ENCODE measurements at regions not wholly inside any gene's neighbourhood (a gene's known extent, or its start where the extent isn't known, plus 50 kb on each side); places are given as distances from the start of the nearest gene placed in this dataset.

DNA sequence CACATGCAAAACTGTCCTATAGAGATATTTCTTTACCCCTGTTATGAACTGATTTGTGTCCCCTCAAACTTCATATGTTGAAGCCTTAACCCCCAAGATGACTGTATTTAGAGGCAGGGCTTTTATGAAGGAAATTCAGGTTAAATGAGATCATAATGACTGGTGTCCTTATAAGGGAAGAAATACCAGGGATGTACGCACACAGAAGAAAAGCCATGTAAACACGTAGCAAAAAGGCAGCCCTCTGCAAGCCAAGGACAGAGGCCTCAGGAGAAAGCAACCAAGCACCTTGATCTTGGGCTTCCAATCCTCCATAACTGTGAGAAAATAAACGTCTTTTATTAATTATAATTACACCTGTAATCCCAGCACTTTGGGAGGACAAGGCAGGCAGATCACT, 101.3 kb upstream of the NDUFV2 start:
- H3K36me3 ChIP-seq (ENCODE audit: control insufficient read depth in 2 of 2, extremely low read depth in 1 of 2, insufficient read depth in 2 of 2, low read length in 2 of 2): no peaks in the 10 kb centered on the region
- H3K4me2 ChIP-seq (ENCODE audit: insufficient read depth, low read length): no peak overlapping the region
- intact Hi-C loops (cut with micrococcal nuclease) (no loop called here), dilution Hi-C loops (cut with MboI; ENCODE audit: extremely low pct_ligation_motif_present, low sequenced_read_pairs) (no loop called here)
- peaks cover 10% of the 10 kb centered on the region for H3K4me1 ChIP-seq (ENCODE audit: control insufficient read depth, extremely low read depth, insufficient read depth, low read length)
- TF ChIP-seq JUN (IDR thresholded peaks at IDR 0.05; ENCODE audit: borderline replicate concordance, insufficient read depth, insufficient read length, low read depth) (no peak), POLR2AphosphoS5 (IDR thresholded peaks at IDR 0.05; ENCODE audit: insufficient read depth, low read depth, low read length) (no peak), MAX (IDR thresholded peaks at IDR 0.05; ENCODE audit: insufficient read depth, insufficient read length) (no peak), MYC (IDR thresholded peaks at IDR 0.05; ENCODE audit: low read depth, low read length) (no peak), POLR2A (IDR thresholded peaks at IDR 0.05; ENCODE audit: low read depth, low read length) (no peak), EZH2 (IDR thresholded peaks at IDR 0.05; ENCODE audit: borderline replicate concordance, low read depth, low read length, severe bottlenecking) (no peak), FOS (IDR thresholded peaks at IDR 0.05; ENCODE audit: borderline replicate concordance, insufficient read depth, low read length) (no peak)
- TF ChIP-seq, protein P1, sequence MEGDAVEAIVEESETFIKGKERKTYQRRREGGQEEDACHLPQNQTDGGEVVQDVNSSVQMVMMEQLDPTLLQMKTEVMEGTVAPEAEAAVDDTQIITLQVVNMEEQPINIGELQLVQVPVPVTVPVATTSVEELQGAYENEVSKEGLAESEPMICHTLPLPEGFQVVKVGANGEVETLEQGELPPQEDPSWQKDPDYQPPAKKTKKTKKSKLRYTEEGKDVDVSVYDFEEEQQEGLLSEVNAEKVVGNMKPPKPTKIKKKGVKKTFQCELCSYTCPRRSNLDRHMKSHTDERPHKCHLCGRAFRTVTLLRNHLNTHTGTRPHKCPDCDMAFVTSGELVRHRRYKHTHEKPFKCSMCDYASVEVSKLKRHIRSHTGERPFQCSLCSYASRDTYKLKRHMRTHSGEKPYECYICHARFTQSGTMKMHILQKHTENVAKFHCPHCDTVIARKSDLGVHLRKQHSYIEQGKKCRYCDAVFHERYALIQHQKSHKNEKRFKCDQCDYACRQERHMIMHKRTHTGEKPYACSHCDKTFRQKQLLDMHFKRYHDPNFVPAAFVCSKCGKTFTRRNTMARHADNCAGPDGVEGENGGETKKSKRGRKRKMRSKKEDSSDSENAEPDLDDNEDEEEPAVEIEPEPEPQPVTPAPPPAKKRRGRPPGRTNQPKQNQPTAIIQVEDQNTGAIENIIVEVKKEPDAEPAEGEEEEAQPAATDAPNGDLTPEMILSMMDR (IDR thresholded peaks at IDR 0.05; ENCODE audit: extremely low read depth in 1 of 2, insufficient read depth in 1 of 2, low read depth in 1 of 2, low read length in 2 of 2): no peak
- DNase-seq (ENCODE audit: low read depth, low spot score): no peak
- no TSS peak for BruUV-seq (replicated peaks)
- H3K9ac ChIP-seq (replicated peaks; ENCODE audit: extremely low read depth, insufficient read depth, low read length): no peak overlapping the region
- H3K4me3 ChIP-seq (replicated peaks in 1 of 3; ENCODE audit: insufficient read depth in 1 of 3, low read depth in 1 of 3, low read length in 3 of 3): no peak overlapping the region
- H3K9me3 ChIP-seq (replicated peaks; ENCODE audit: control insufficient read depth, insufficient read depth, low read length): no peaks in the 10 kb centered on the region
- FAIRE-seq: no peak
- ChIA-PET CTCF (interaction anchor here (0.8 to 1.5 kb wide), 2 partner anchors 13 to 304 kb away, joined by 3 to 7 read pairs; no protein-coding TSS in a partner anchor), POLR2A (no interaction called here)
- H3K27me3 ChIP-seq (ENCODE audit: control insufficient read depth in 2 of 2, insufficient read depth in 2 of 2, low read length in 2 of 2): no peaks in the 10 kb centered on the region
- H2AFZ ChIP-seq (ENCODE audit: low read depth, low read length): peak overlapping the region; percentile 9
- no peak overlapping the region for H3K27ac ChIP-seq (ENCODE audit: insufficient read depth, low read depth, low read length)
- H3K9me1 ChIP-seq (replicated peaks; ENCODE audit: control insufficient read depth, extremely low read depth, insufficient read depth, low read length): no peaks in the 10 kb centered on the region
- H4K20me1 ChIP-seq (replicated peaks; ENCODE audit: control insufficient read depth, extremely low read depth, insufficient read depth, low read length): no peaks in the 10 kb centered on the region
- H3K79me2 ChIP-seq (ENCODE audit: control insufficient read depth, insufficient read depth, low read length): no peaks in the 10 kb centered on the region
